ENCODE measurements at regions not wholly inside any gene's neighbourhood (a gene's known extent, or its start where the extent isn't known, plus 50 kb on each side); places are given as distances from the start of the nearest gene placed in this dataset.
"Not testable (repeated sequence)": the region's sequence is repeated elsewhere in the genome, so short reads cannot be mapped to it uniquely, and the experiment has no call there.

- no peak for DNase-seq
Observed at GRCh38 chr3:176615826-176616225, 581.5 kb downstream of the TBL1XR1 start.

GRCh38 chr3:176611703-176612102 lies 585.6 kb downstream of the TBL1XR1 start:
- no peak for DNase-seq

GRCh38 chr3:176609361-176609760 lies 587.9 kb downstream of the TBL1XR1 start:
- DNase-seq = no peak

- not testable (repeated sequence) for DNase-seq
Observed at GRCh38 chr3:176605553-176605952, 591.7 kb downstream of the TBL1XR1 start.

GRCh38 chr3:176595307-176595706 lies 602.0 kb downstream of the TBL1XR1 start:
- DNase-seq = no peak

GRCh38 chr3:176590722-176591121 lies 606.6 kb downstream of the TBL1XR1 start:
- no peak for DNase-seq

GRCh38 chr3:176587089-176587488 lies 610.2 kb downstream of the TBL1XR1 start:
- no peak for DNase-seq

GRCh38 chr3:176584413-176585176 lies 612.7 kb downstream of the TBL1XR1 start:
- DNase-seq = no peak

- no peak for DNase-seq
Observed at GRCh38 chr3:176583956-176584355, 613.3 kb downstream of the TBL1XR1 start.

GRCh38 chr3:176581589-176581988 lies 615.7 kb downstream of the TBL1XR1 start:
- no peak for DNase-seq

GRCh38 chr3:176579711-176580185 lies 617.5 kb downstream of the TBL1XR1 start:
- peak; percentile 52 for DNase-seq

- DNase-seq = no peak
Observed at GRCh38 chr3:176578316-176578715, 619.0 kb downstream of the TBL1XR1 start.

- no peak for DNase-seq
Observed at GRCh38 chr3:176577447-176577846, 619.8 kb downstream of the TBL1XR1 start.

GRCh38 chr3:176574786-176575185 lies 622.5 kb downstream of the TBL1XR1 start:
- no peak for DNase-seq

- DNase-seq = no peak
Observed at GRCh38 chr3:176571926-176572325, 625.4 kb downstream of the TBL1XR1 start.

GRCh38 chr3:176570992-176571391 lies 626.3 kb downstream of the TBL1XR1 start:
- DNase-seq = no peak

GRCh38 chr3:176568189-176568588 lies 629.1 kb downstream of the TBL1XR1 start:
- peak; percentile 68 for DNase-seq

GRCh38 chr3:176566757-176567156 lies 630.5 kb downstream of the TBL1XR1 start:
- DNase-seq = no peak

GRCh38 chr3:176562331-176562730 lies 635.0 kb downstream of the TBL1XR1 start:
- no peak for DNase-seq

- DNase-seq = no peak
Observed at GRCh38 chr3:176561826-176562225, 635.5 kb downstream of the TBL1XR1 start.

GRCh38 chr3:176554791-176555654 lies 642.3 kb downstream of the TBL1XR1 start:
- DNase-seq = no peak

- DNase-seq = no peak
Observed at GRCh38 chr3:176554264-176554663, 643.0 kb downstream of the TBL1XR1 start.

- DNase-seq = no peak
Observed at GRCh38 chr3:176526942-176527341, 670.3 kb downstream of the TBL1XR1 start.

GRCh38 chr3:176526225-176526624 lies 671.1 kb downstream of the TBL1XR1 start:
- DNase-seq = no peak

Data from islet precursor cell (in vitro differentiated cells).